Panc1 (cell line): ENCODE measurements at regions not wholly inside any gene's neighbourhood (a gene's known extent, or its start where the extent isn't known, plus 50 kb on each side); places are given as distances from the start of the nearest gene placed in this dataset.

Source experiments
- ATAC-seq: fragments of 200-7000 bp; cut with Tn5 transposase; 2 replicates; pipeline ENCODE4 v1.9.1; 2020; ENCODE audit warnings: mild to moderate bottlenecking, moderate library complexity
- BruUV-seq: library from RNA; stranded (reverse); fragments of 400-500 nt; replicated peaks from 2 replicates; lab custom pipeline; 2021; lab: Mats Ljungman, UMichigan
- CTCF ChIA-PET: fragments of 300-600 bp; sonication (Branson Sonifier 250); formaldehyde crosslinking; loops from one replicate; lab custom pipeline; 2022; ENCODE audit warnings: antibody characterized with exemption; lab: Charles Lee
- POLR2A ChIA-PET: fragments of 300-600 bp; sonication (Branson Sonifier 250); formaldehyde crosslinking; loops from one replicate; lab custom pipeline; 2022; ENCODE audit warnings: antibody characterized with exemption; lab: Charles Lee
- DNase-seq: peaks from one replicate; pipeline ENCODE4 v3.0.0-alpha.2; 2010; ENCODE audit warnings: low read depth, low spot score
- H3K27ac ChIP-seq: 2 replicates; pipeline ENCODE4 v1.5.1; 2011; ENCODE audit warnings: mild to moderate bottlenecking, low read length, inconsistent platforms
- H3K27me3 ChIP-seq: fragments of 200-500 bp; sonication (Bioruptor generic); 2 replicates; pipeline ENCODE4 v1.6.0; 2014; ENCODE audit warnings: low read length, inconsistent platforms; ENCODE audit not compliant: control insufficient read depth, insufficient read depth
- H3K36me3 ChIP-seq: fragments of 200-500 bp; sonication (Bioruptor generic); 2 replicates; pipeline ENCODE4 v1.5.1; 2014; ENCODE audit warnings: inconsistent platforms, mild to moderate bottlenecking, low read length, moderate library complexity; ENCODE audit not compliant: control insufficient read depth, insufficient read depth
- H3K4me1 ChIP-seq: 2 replicates; pipeline ENCODE4 v1.5.1; 2011; ENCODE audit warnings: inconsistent platforms, mild to moderate bottlenecking, low read length, moderate library complexity; ENCODE audit not compliant: control insufficient read depth, insufficient read depth
- H3K4me3 ChIP-seq, 2 experiments: 2 replicates each; pipeline ENCODE4 v1.5.1; 2011 to 2012; ENCODE audit warnings: low read depth in 2 of 2, low read length in 2 of 2, mild to moderate bottlenecking in 2 of 2, inconsistent platforms in 1 of 2, moderate library complexity in 1 of 2
- H3K9me3 ChIP-seq: fragments of 200-500 bp; sonication (Bioruptor generic); 2 replicates; pipeline ENCODE4 v1.5.1; 2014; ENCODE audit warnings: low read depth, mild to moderate bottlenecking, inconsistent platforms, low read length, moderate library complexity; ENCODE audit not compliant: control insufficient read depth, insufficient read depth
- CTCF ChIP-seq: fragments of 450-650 bp; IDR thresholded peaks from 2 replicates; pipeline ENCODE4 v1.5.1; 2017; ENCODE audit warnings: mild to moderate bottlenecking
- POLR2AphosphoS5 ChIP-seq: IDR thresholded peaks from 2 replicates; pipeline ENCODE4 v1.6.1; 2012; ENCODE audit warnings: mild to moderate bottlenecking, low read depth, low read length, moderate library complexity
- REST ChIP-seq, 2 experiments: IDR thresholded peaks; 2 replicates each; pipeline ENCODE4 v1.6.1; 2011 to 2012; ENCODE audit warnings: low read depth in 2 of 2, control low read depth in 1 of 2, low read length in 1 of 2, mild to moderate bottlenecking in 1 of 2, moderate library complexity in 1 of 2; ENCODE audit not compliant: insufficient read depth in 1 of 2
- SIN3A ChIP-seq: IDR thresholded peaks from 2 replicates; pipeline ENCODE4 v1.6.1; 2012; ENCODE audit warnings: low read depth, mild to moderate bottlenecking, low read length, moderate library complexity, borderline replicate concordance; ENCODE audit not compliant: insufficient read depth
- TCF7L2 ChIP-seq: IDR thresholded peaks from 2 replicates; pipeline ENCODE4 v1.6.1; 2011; ENCODE audit warnings: mild to moderate bottlenecking, low read depth, low read length, inconsistent platforms
- in situ Hi-C: cut with HindIII; loops from 2 replicates; pipeline ENCODE4 v1.10.0; 2016; ENCODE audit warnings: low sequenced_read_pairs, low pct_unique_long_range_greater_than_20kb
- intact Hi-C: fragments of 100-400 bp; cut with micrococcal nuclease; formaldehyde crosslinking; loops from one replicate; pipeline ENCODE4 v1.10.0; 2022; ENCODE audit not compliant: unreplicated experiment

- no peak overlapping the region for H3K4me3 ChIP-seq
- BruUV-seq = no TSS peak
- no peak for TF ChIP-seq REST (IDR thresholded peaks at IDR 0.05; ENCODE audit: insufficient read depth in 1 of 2, low read depth in 2 of 2, low read length in 1 of 2)
- no peak for TF ChIP-seq CTCF
- no peak for TF ChIP-seq TCF7L2
- TF ChIP-seq SIN3A = no peak
- TF ChIP-seq POLR2AphosphoS5 = no peak
- no peak for ATAC-seq
- peaks cover 5% of the 10 kb centered on the region; the same call in 1 of the 2 replicates for H3K9me3 ChIP-seq
- DNase-seq = no peak
- no peaks in the 10 kb centered on the region for H3K36me3 ChIP-seq
- H3K4me1 ChIP-seq = no peaks in the 10 kb centered on the region
- in situ Hi-C loops = no loop called here
- intact Hi-C loops = no loop called here
- CTCF ChIA-PET = no interaction called here
- POLR2A ChIA-PET = no interaction called here
- H3K27ac ChIP-seq = no peak overlapping the region
- H3K27me3 ChIP-seq = no peaks in the 10 kb centered on the region
These were observed 985.4 kb downstream of the PLOD2 start for GRCh38 chr3:145175626-145176025.

- no TSS peak for BruUV-seq
- Histone ChIP-seq H3K27ac (no peak overlapping the region), H3K9me3 (peaks cover 5% of the 10 kb centered on the region; the same call in 1 of the 2 replicates), H3K36me3 (no peaks in the 10 kb centered on the region), H3K4me1 (no peaks in the 10 kb centered on the region), H3K27me3 (no peaks in the 10 kb centered on the region), H3K4me3 (no peak overlapping the region)
- ChIA-PET CTCF (no interaction called here), POLR2A (no interaction called here)
- intact Hi-C loops (no loop called here), in situ Hi-C loops (no loop called here)
- TF ChIP-seq SIN3A (no peak), POLR2AphosphoS5 (no peak), REST (IDR thresholded peaks at IDR 0.05; ENCODE audit: insufficient read depth in 1 of 2, low read depth in 2 of 2, low read length in 1 of 2) (no peak), CTCF (no peak), TCF7L2 (no peak)
- ATAC-seq (no peak), DNase-seq (no peak)
These were observed 984.1 kb downstream of the PLOD2 start for GRCh38 chr3:145176907-145177306.
